GM10248 (cell line): ENCODE measurements at regions not wholly inside any gene's neighbourhood (a gene's known extent, or its start where the extent isn't known, plus 50 kb on each side); places are given as distances from the start of the nearest gene placed in this dataset.

Experiments used
- CTCF ChIA-PET: fragments of 300-600 bp; sonication (Branson Sonifier 250); formaldehyde crosslinking; extraction: SDS; loops from one replicate; lab custom pipeline; 2021; ENCODE audit warnings: antibody characterized with exemption; lab: Yijun Ruan, JAX
- POLR2A ChIA-PET: fragments of 350-650 bp; sonication (Branson Sonifier 250); formaldehyde crosslinking; extraction: SDS; loops from one replicate; lab custom pipeline; 2020; ENCODE audit warnings: antibody characterized with exemption; lab: Yijun Ruan, JAX
- DNase-seq: peaks from one replicate; pipeline ENCODE4 v3.0.0; 2012; ENCODE audit errors: extremely low spot score
- CTCF ChIP-seq: IDR thresholded peaks from 2 replicates; pipeline ENCODE4 v1.5.1; 2012; ENCODE audit warnings: mild to moderate bottlenecking, low read depth; ENCODE audit errors: extremely low read depth, missing control alignments, control extremely low read depth

- POLR2A ChIA-PET = no interaction called here
- DNase-seq = no peak
- CTCF ChIA-PET = no interaction called here
- no peak for TF ChIP-seq CTCF
These were observed 381.6 kb downstream of the NYAP2 start for GRCh38 chr2:225781145-225781544.

- CTCF ChIA-PET = no interaction called here
- POLR2A ChIA-PET = no interaction called here
- DNase-seq = no peak
- TF ChIP-seq CTCF = no peak
These were observed 380.3 kb downstream of the NYAP2 start for GRCh38 chr2:225779829-225780228.

- TF ChIP-seq CTCF = no peak
- CTCF ChIA-PET = interaction anchor here (1.4 kb wide), 1 partner anchor 12 kb away, joined by 3 read pairs; no protein-coding TSS in a partner anchor
- POLR2A ChIA-PET = no interaction called here
- no peak for DNase-seq
These were observed 373.6 kb downstream of the NYAP2 start for GRCh38 chr2:225773148-225773547.

GRCh38 chr2:225771701-225772100 is 372.2 kb downstream of the NYAP2 start:
- CTCF ChIA-PET = interaction anchor here (1.3 kb wide), 1 partner anchor 10 kb away, joined by 3 read pairs; no protein-coding TSS in a partner anchor
- no peak for TF ChIP-seq CTCF
- no peak for DNase-seq
- POLR2A ChIA-PET = no interaction called here

- TF ChIP-seq CTCF = no peak
- POLR2A ChIA-PET = no interaction called here
- CTCF ChIA-PET = interaction anchor here (0.8 kb wide), 1 partner anchor 9 kb away, joined by 6 read pairs; no protein-coding TSS in a partner anchor
- no peak for DNase-seq
These were observed 369.2 kb downstream of the NYAP2 start for GRCh38 chr2:225768741-225769140.

GRCh38 chr2:225766431-225766830 is 366.9 kb downstream of the NYAP2 start:
- ChIA-PET CTCF (interaction anchor here (1.0 to 1.4 kb wide), 3 partner anchors 11 to 23 kb away, joined by 3 to 5 read pairs (median 4); no protein-coding TSS in a partner anchor), POLR2A (no interaction called here)

More at GRCh38 chr2:225766431-225766830, 366.9 kb downstream of the NYAP2 start:
- no peak for TF ChIP-seq CTCF
- no peak for DNase-seq
